PC-3 (cell line): ENCODE measurements at regions not wholly inside any gene's neighbourhood (a gene's known extent, or its start where the extent isn't known, plus 50 kb on each side); places are given as distances from the start of the nearest gene placed in this dataset.

Source experiments
- CTCF ChIP-seq: fragments of 300-600 bp; sonication (generic); conservative IDR thresholded peaks from 2 replicates; pipeline ENCODE4 v1.5.1; 2017; ENCODE audit warnings: antibody characterized with exemption, low read depth, mild to moderate bottlenecking, low read length
- EZH2 ChIP-seq: fragments of 300-600 bp; sonication (generic); IDR thresholded peaks from one replicate; pipeline ENCODE4 v1.6.1; 2017; ENCODE audit warnings: antibody characterized with exemption, mild to moderate bottlenecking, low read length; ENCODE audit not compliant: unreplicated experiment

GRCh38 chr13:53241891-53242348, 213.3 kb downstream of the OLFM4 start:
- TF ChIP-seq CTCF (no peak), EZH2 (no peak)
